ENCODE measurements at regions not wholly inside any gene's neighbourhood (a gene's known extent, or its start where the extent isn't known, plus 50 kb on each side); places are given as distances from the start of the nearest gene placed in this dataset.

DNA sequence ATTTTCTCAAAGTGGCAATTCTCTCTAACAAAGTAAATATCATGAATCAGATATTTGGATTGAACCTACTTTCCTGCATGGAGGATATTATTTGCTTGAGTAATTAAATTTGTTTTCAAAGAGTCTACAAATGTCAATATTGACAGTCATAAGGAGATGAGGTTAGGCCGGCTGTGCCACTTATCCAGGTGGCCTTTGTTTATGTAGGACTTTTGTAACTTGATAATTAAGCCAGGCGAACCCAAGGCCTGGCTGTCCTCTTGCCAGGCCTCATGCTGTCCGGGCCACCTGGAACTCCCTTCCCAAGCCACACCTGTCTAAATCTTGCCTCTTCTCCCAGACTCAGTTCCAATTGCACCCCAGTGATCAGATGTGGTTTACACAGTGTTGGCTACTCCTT is 255.2 kb downstream of the ACKR3 start:
- no peaks in the 10 kb centered on the region for H3K9me2 ChIP-seq (ENCODE audit: insufficient read depth, low read length)
- H2AFZ ChIP-seq (ENCODE audit: low read depth, low read length) = no peak overlapping the region
- H3K27me3 ChIP-seq (ENCODE audit: insufficient read depth, low read depth, low read length) = no peaks in the 10 kb centered on the region
- no peak overlapping the region for H3K4me2 ChIP-seq (ENCODE audit: low read length)
- no peak overlapping the region for H3K27ac ChIP-seq (ENCODE audit: low read length)
- no peak for TF ChIP-seq TAF1 (IDR thresholded peaks at IDR 0.05; ENCODE audit: low read depth)
- TF ChIP-seq, protein P1, sequence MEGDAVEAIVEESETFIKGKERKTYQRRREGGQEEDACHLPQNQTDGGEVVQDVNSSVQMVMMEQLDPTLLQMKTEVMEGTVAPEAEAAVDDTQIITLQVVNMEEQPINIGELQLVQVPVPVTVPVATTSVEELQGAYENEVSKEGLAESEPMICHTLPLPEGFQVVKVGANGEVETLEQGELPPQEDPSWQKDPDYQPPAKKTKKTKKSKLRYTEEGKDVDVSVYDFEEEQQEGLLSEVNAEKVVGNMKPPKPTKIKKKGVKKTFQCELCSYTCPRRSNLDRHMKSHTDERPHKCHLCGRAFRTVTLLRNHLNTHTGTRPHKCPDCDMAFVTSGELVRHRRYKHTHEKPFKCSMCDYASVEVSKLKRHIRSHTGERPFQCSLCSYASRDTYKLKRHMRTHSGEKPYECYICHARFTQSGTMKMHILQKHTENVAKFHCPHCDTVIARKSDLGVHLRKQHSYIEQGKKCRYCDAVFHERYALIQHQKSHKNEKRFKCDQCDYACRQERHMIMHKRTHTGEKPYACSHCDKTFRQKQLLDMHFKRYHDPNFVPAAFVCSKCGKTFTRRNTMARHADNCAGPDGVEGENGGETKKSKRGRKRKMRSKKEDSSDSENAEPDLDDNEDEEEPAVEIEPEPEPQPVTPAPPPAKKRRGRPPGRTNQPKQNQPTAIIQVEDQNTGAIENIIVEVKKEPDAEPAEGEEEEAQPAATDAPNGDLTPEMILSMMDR (IDR thresholded peaks at IDR 0.05; ENCODE audit: poor library complexity, severe bottlenecking) = no peak
- no peak for TF ChIP-seq POLR2AphosphoS5 (IDR thresholded peaks at IDR 0.05)
- no peak for TF ChIP-seq EZH2 (IDR thresholded peaks at IDR 0.05; ENCODE audit: borderline replicate concordance, insufficient read depth, low read length, poor library complexity, severe bottlenecking)
- TF ChIP-seq EP300 (conservative IDR thresholded peaks at IDR 0.05; ENCODE audit: poor library complexity, severe bottlenecking) = no peak
- TF ChIP-seq, protein P2, sequence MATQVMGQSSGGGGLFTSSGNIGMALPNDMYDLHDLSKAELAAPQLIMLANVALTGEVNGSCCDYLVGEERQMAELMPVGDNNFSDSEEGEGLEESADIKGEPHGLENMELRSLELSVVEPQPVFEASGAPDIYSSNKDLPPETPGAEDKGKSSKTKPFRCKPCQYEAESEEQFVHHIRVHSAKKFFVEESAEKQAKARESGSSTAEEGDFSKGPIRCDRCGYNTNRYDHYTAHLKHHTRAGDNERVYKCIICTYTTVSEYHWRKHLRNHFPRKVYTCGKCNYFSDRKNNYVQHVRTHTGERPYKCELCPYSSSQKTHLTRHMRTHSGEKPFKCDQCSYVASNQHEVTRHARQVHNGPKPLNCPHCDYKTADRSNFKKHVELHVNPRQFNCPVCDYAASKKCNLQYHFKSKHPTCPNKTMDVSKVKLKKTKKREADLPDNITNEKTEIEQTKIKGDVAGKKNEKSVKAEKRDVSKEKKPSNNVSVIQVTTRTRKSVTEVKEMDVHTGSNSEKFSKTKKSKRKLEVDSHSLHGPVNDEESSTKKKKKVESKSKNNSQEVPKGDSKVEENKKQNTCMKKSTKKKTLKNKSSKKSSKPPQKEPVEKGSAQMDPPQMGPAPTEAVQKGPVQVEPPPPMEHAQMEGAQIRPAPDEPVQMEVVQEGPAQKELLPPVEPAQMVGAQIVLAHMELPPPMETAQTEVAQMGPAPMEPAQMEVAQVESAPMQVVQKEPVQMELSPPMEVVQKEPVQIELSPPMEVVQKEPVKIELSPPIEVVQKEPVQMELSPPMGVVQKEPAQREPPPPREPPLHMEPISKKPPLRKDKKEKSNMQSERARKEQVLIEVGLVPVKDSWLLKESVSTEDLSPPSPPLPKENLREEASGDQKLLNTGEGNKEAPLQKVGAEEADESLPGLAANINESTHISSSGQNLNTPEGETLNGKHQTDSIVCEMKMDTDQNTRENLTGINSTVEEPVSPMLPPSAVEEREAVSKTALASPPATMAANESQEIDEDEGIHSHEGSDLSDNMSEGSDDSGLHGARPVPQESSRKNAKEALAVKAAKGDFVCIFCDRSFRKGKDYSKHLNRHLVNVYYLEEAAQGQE (IDR thresholded peaks at IDR 0.05; ENCODE audit: borderline replicate concordance) = no peak
- no peak for TF ChIP-seq MXI1 (conservative IDR thresholded peaks at IDR 0.05; ENCODE audit: poor library complexity, severe bottlenecking)
- no peak for TF ChIP-seq RAD21 (conservative IDR thresholded peaks at IDR 0.05)
- no peak for TF ChIP-seq SMC3 (conservative IDR thresholded peaks at IDR 0.05; ENCODE audit: poor library complexity)
- H3K4me3 ChIP-seq (ENCODE audit: low read length) = no peak overlapping the region
- H3F3A ChIP-seq (ENCODE audit: insufficient read depth, low read length, poor library complexity, severe bottlenecking) = no peaks in the 10 kb centered on the region
- no peaks in the 10 kb centered on the region for H3K36me3 ChIP-seq (ENCODE audit: insufficient read depth, low read length)
- no peaks in the 10 kb centered on the region for H4K20me1 ChIP-seq (ENCODE audit: insufficient read depth)
- H3K9me3 ChIP-seq (ENCODE audit: low read length) = no peaks in the 10 kb centered on the region
- H3K79me2 ChIP-seq (replicated peaks; ENCODE audit: insufficient read depth, low read length) = no peaks in the 10 kb centered on the region
- H3K9ac ChIP-seq (ENCODE audit: low read length) = no peak overlapping the region

DNA sequence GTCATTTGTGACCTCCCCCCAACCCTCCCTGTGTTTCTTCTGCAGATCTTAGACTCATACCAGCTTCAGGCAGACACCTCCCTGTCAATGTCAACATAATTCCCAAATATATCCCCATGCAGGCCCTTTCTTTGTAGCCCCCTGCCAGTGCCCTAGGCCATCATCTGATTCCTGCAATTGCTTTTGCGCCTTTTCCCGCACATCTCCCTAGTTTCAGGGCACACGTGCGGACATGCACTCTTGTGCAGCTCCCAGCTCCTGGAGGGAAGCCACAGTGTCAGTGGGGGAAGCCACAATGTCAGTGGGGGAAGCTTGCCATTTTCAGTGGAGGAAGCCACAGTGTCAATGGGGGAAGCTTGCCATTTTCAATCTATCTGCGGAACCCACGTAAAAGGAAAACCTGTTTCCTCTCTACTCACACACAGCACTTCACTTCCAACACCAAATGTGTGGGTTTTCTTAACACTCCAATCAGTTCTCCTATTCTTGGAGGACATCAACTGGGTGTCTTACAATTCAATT is 256.4 kb downstream of the ACKR3 start:
- H3K27me3 ChIP-seq (ENCODE audit: insufficient read depth, low read depth, low read length) = no peaks in the 10 kb centered on the region
- H4K20me1 ChIP-seq (ENCODE audit: insufficient read depth) = no peaks in the 10 kb centered on the region
- no peak overlapping the region for H3K4me3 ChIP-seq (ENCODE audit: low read length)
- TF ChIP-seq, protein P2 (IDR thresholded peaks at IDR 0.05; ENCODE audit: borderline replicate concordance) = no peak
- TF ChIP-seq SMC3 (conservative IDR thresholded peaks at IDR 0.05; ENCODE audit: poor library complexity) (no peak), RAD21 (conservative IDR thresholded peaks at IDR 0.05) (no peak), EZH2 (IDR thresholded peaks at IDR 0.05; ENCODE audit: borderline replicate concordance, insufficient read depth, low read length, poor library complexity, severe bottlenecking) (no peak)
- TF ChIP-seq, protein P1 (IDR thresholded peaks at IDR 0.05; ENCODE audit: poor library complexity, severe bottlenecking) = no peak
- no peaks in the 10 kb centered on the region for H3K9me3 ChIP-seq (ENCODE audit: low read length)
- H3K9ac ChIP-seq (ENCODE audit: low read length) = no peak overlapping the region
- no peaks in the 10 kb centered on the region for H3K79me2 ChIP-seq (replicated peaks; ENCODE audit: insufficient read depth, low read length)
- H3K9me2 ChIP-seq (ENCODE audit: insufficient read depth, low read length) = no peaks in the 10 kb centered on the region
- no peak overlapping the region for H2AFZ ChIP-seq (ENCODE audit: low read depth, low read length)
- no peaks in the 10 kb centered on the region for H3F3A ChIP-seq (ENCODE audit: insufficient read depth, low read length, poor library complexity, severe bottlenecking)
- H3K4me2 ChIP-seq (ENCODE audit: low read length) = no peak overlapping the region
- H3K27ac ChIP-seq (ENCODE audit: low read length) = no peak overlapping the region
- H3K36me3 ChIP-seq (ENCODE audit: insufficient read depth, low read length) = no peaks in the 10 kb centered on the region

All from neural cell (in vitro differentiated cells).